HG02981 (cell line): ENCODE measurements at regions not wholly inside any gene's neighbourhood (a gene's known extent, or its start where the extent isn't known, plus 50 kb on each side); places are given as distances from the start of the nearest gene placed in this dataset.

ENCODE experiments used
- ATAC-seq: cut with Tn5 transposase; IDR thresholded peaks from one replicate; pipeline ENCODE4 v1.9.1; 2021; ENCODE audit warnings: mild to moderate bottlenecking, moderate library complexity; ENCODE audit not compliant: unreplicated experiment

GRCh38 chr4:178471994-178472393, 1029.8 kb upstream of the AGA start:
- no peak for ATAC-seq

GRCh38 chr4:178480105-178480504, 1037.9 kb upstream of the AGA start:
- no peak for ATAC-seq

GRCh38 chr4:178480881-178481280, 1038.6 kb upstream of the AGA start:
- ATAC-seq, result no peak

- no peak for ATAC-seq
Measured at GRCh38 chr4:178481564-178481963, 1039.3 kb upstream of the AGA start.

GRCh38 chr4:178523038-178523437, 1080.8 kb upstream of the AGA start:
- no peak for ATAC-seq

- no peak for ATAC-seq
Measured at GRCh38 chr4:178535939-178536579, 1093.8 kb upstream of the AGA start.

- no peak for ATAC-seq
Measured at GRCh38 chr4:178553201-178553600, 1111.0 kb upstream of the AGA start.

GRCh38 chr4:178554352-178554751, 1112.1 kb upstream of the AGA start:
- ATAC-seq, result no peak

- no peak for ATAC-seq
Measured at GRCh38 chr4:178556796-178557195, 1114.6 kb upstream of the AGA start.

GRCh38 chr4:178577933-178578332, 1135.7 kb upstream of the AGA start:
- no peak for ATAC-seq

- ATAC-seq, result no peak
Measured at GRCh38 chr4:178595500-178596138, 1153.4 kb upstream of the AGA start.

GRCh38 chr4:178598672-178599071, 1156.4 kb upstream of the AGA start:
- ATAC-seq, result no peak

- ATAC-seq, result no peak
Measured at GRCh38 chr4:178599521-178599920, 1157.3 kb upstream of the AGA start.

GRCh38 chr4:178602833-178603232, 1160.6 kb upstream of the AGA start:
- no peak for ATAC-seq

GRCh38 chr4:178611062-178611461, 1168.8 kb upstream of the AGA start:
- no peak for ATAC-seq

GRCh38 chr4:178612733-178613132, 1170.5 kb upstream of the AGA start:
- no peak for ATAC-seq

GRCh38 chr4:178632415-178632814, 1190.2 kb upstream of the AGA start:
- ATAC-seq, result no peak

- no peak for ATAC-seq
Measured at GRCh38 chr4:178633263-178633662, 1191.0 kb upstream of the AGA start.

- no peak for ATAC-seq
Measured at GRCh38 chr4:178664621-178665020, 1222.4 kb upstream of the AGA start.

GRCh38 chr4:178665916-178666315, 1223.7 kb upstream of the AGA start:
- ATAC-seq, result no peak

GRCh38 chr4:178671766-178672165, 1229.5 kb upstream of the AGA start:
- no peak for ATAC-seq

- ATAC-seq, result no peak
Measured at GRCh38 chr4:178672512-178672911, 1230.3 kb upstream of the AGA start.

GRCh38 chr4:178681871-178682270, 1239.6 kb upstream of the AGA start:
- ATAC-seq, result no peak
